Prostate gland (tissue), 2 donors: ENCODE measurements at regions not wholly inside any gene's neighbourhood (a gene's known extent, or its start where the extent isn't known, plus 50 kb on each side); places are given as distances from the start of the nearest gene placed in this dataset.

Experiments used
- CTCF ChIP-seq, 4 experiments: fragments of 200-600 bp in 2 of 4; fragments of 450-650 bp in 2 of 4; sonication (generic) in 2 of 4; IDR thresholded peaks; 1 replicate in 3 of 4; 2 replicates in 1 of 4; pipeline ENCODE4 v1.5.1; 2016 to 2019; ENCODE audit warnings: antibody characterized with exemption in 4 of 4, mild to moderate bottlenecking in 2 of 4, moderate library complexity in 2 of 4
- POLR2A ChIP-seq: fragments of 450-650 bp; IDR thresholded peaks from one replicate; pipeline ENCODE4 v1.6.1; 2016; ENCODE audit warnings: antibody characterized with exemption, mild to moderate bottlenecking

- no peak for TF ChIP-seq CTCF (IDR thresholded peaks at IDR 0.05)
- no peak for TF ChIP-seq POLR2A
Measured at GRCh38 chr10:118818621-118819221, 64.0 kb upstream of the CACUL1 start.
